SK-N-SH (cell line): ENCODE measurements at regions not wholly inside any gene's neighbourhood (a gene's known extent, or its start where the extent isn't known, plus 50 kb on each side); places are given as distances from the start of the nearest gene placed in this dataset.

Experiments
- CTCF ChIA-PET: fragments of 300-600, 350-600 bp; formaldehyde crosslinking; extraction: SDS; loops from one replicate; lab custom pipeline; 2021; lab: Yijun Ruan, JAX
- POLR2A ChIA-PET: fragments of 350-600 bp; sonication (Branson Sonifier 250); formaldehyde crosslinking; extraction: SDS; loops from one replicate; lab custom pipeline; 2020; ENCODE audit warnings: antibody characterized with exemption, inconsistent platforms; lab: Yijun Ruan, JAX
- DNase-seq: peaks from one replicate; pipeline ENCODE4 v3.0.0; 2012
- H2AFZ ChIP-seq: fragments of 200-600 bp; sonication (generic); 2 replicates; pipeline ENCODE4 v1.8.1; 2016; ENCODE audit warnings: antibody characterized with exemption, mild to moderate bottlenecking, low read depth
- H3F3A ChIP-seq: fragments of 200-600 bp; sonication (generic); replicated peaks from 2 replicates; pipeline ENCODE3; 2016; ENCODE audit warnings: antibody characterized with exemption, mild to moderate bottlenecking; ENCODE audit not compliant: insufficient read depth
- H3K27ac ChIP-seq, 2 experiments: fragments of 200-500 bp in 1 of 2; fragments of 200-600 bp in 1 of 2; sonication (Bioruptor generic) in 1 of 2; sonication (generic), shearing (Covaris generic) in 1 of 2; 2 replicates each; pipeline versions ENCODE4 v1.5.1 to v1.6.1; 2014 to 2016; ENCODE audit warnings: low read depth in 2 of 2, inconsistent platforms in 1 of 2, low read length in 1 of 2, mild to moderate bottlenecking in 1 of 2, mixed read lengths in 1 of 2
- H3K27me3 ChIP-seq: fragments of 200-600 bp; sonication (generic), shearing (Covaris generic); 2 replicates; pipeline ENCODE4 v1.6.1; 2016; ENCODE audit warnings: mixed run types; ENCODE audit not compliant: insufficient read depth
- H3K36me3 ChIP-seq, 2 experiments: fragments of 200-500 bp in 1 of 2; fragments of 200-600 bp in 1 of 2; sonication (Bioruptor generic) in 1 of 2; sonication (generic) in 1 of 2; replicated peaks in 1 of 2; 2 replicates each; pipeline versions ENCODE3 to v1.5.1; 2014 to 2016; ENCODE audit warnings: low read length in 1 of 2, mild to moderate bottlenecking in 1 of 2; ENCODE audit not compliant: insufficient read depth in 2 of 2, control insufficient read depth in 1 of 2
- H3K4me1 ChIP-seq, 2 experiments: fragments of 200-500 bp in 1 of 2; fragments of 200-600 bp in 1 of 2; sonication (Bioruptor generic) in 1 of 2; sonication (generic), shearing (Covaris generic) in 1 of 2; 2 replicates each; pipeline versions ENCODE4 v1.5.1 to v1.6.1; 2014 to 2016; ENCODE audit warnings: low read depth in 1 of 2, low read length in 1 of 2, mixed run types in 1 of 2; ENCODE audit not compliant: insufficient read depth in 2 of 2, control insufficient read depth in 1 of 2
- H3K4me2 ChIP-seq: fragments of 200-600 bp; sonication (generic), shearing (Covaris generic); 2 replicates; pipeline ENCODE4 v1.6.1; 2017; ENCODE audit warnings: mixed run types
- H3K4me3 ChIP-seq, 2 experiments: fragments of 200-500 bp in 1 of 2; fragments of 200-600 bp in 1 of 2; sonication (Bioruptor generic) in 1 of 2; sonication (generic), shearing (Covaris generic) in 1 of 2; 2 replicates each; pipeline versions ENCODE4 v1.5.1 to v1.8.1; 2014 to 2016; ENCODE audit warnings: low read depth in 2 of 2, inconsistent platforms in 1 of 2, low read length in 1 of 2, mild to moderate bottlenecking in 1 of 2, mixed read lengths in 1 of 2, moderate library complexity in 1 of 2
- H3K79me2 ChIP-seq: fragments of 200-600 bp; sonication (generic); 2 replicates; pipeline ENCODE4 v1.8.1; 2017; ENCODE audit warnings: mild to moderate bottlenecking; ENCODE audit not compliant: insufficient read depth
- H3K9ac ChIP-seq: fragments of 200-600 bp; sonication (generic); 2 replicates; pipeline ENCODE4 v1.6.1; 2017; ENCODE audit warnings: mixed run types
- H3K9me2 ChIP-seq: fragments of 200-600 bp; sonication (generic); 2 replicates; pipeline ENCODE4 v1.6.1; 2017; ENCODE audit warnings: mixed run types
- H3K9me3 ChIP-seq: fragments of 200-600 bp; sonication (generic); 2 replicates; pipeline ENCODE4 v1.6.1; 2017; ENCODE audit warnings: mixed run types, mild to moderate bottlenecking, moderate library complexity
- H4K20me1 ChIP-seq: fragments of 200-600 bp; sonication (generic); 2 replicates; pipeline ENCODE4 v1.6.1; 2017; ENCODE audit warnings: mild to moderate bottlenecking, mixed run types; ENCODE audit not compliant: insufficient read depth
- CHD2 ChIP-seq: fragments of 150-350 bp; IDR thresholded peaks from 2 replicates; pipeline ENCODE4 v1.6.1; 2018; ENCODE audit warnings: low read length; ENCODE audit not compliant: partially characterized antibody
- EZH2phosphoT487 ChIP-seq: fragments of 200-600 bp; sonication (generic); IDR thresholded peaks from 2 replicates; pipeline ENCODE4 v1.6.1; 2017; ENCODE audit warnings: low read depth, mixed run types, mild to moderate bottlenecking, antibody characterized with exemption, moderate library complexity, borderline replicate concordance
- FOXJ3 ChIP-seq: sonication (generic); formaldehyde crosslinking; IDR thresholded peaks from 2 replicates; pipeline ENCODE4 v1.5.1; 2020; ENCODE audit warnings: mild to moderate bottlenecking, missing genetic modification reagents
- FOXM1 ChIP-seq: IDR thresholded peaks from 2 replicates; pipeline ENCODE4 v1.4.0; 2012; ENCODE audit warnings: low read depth, mild to moderate bottlenecking
- GABPA ChIP-seq: IDR thresholded peaks from 2 replicates; pipeline ENCODE4 v1.4.0; 2012; ENCODE audit warnings: low read depth, mild to moderate bottlenecking
- GATA2 ChIP-seq: sonication (generic); formaldehyde crosslinking; IDR thresholded peaks from 2 replicates; pipeline ENCODE4 v1.5.0; 2020; ENCODE audit warnings: mild to moderate bottlenecking, missing genetic modification reagents
- JUND ChIP-seq: IDR thresholded peaks from 2 replicates; pipeline ENCODE4 v1.4.0; 2012
- MEF2A ChIP-seq: IDR thresholded peaks from 2 replicates; pipeline ENCODE4 v1.4.0; 2012; ENCODE audit warnings: low read depth, borderline replicate concordance
- PBX3 ChIP-seq: IDR thresholded peaks from 2 replicates; pipeline ENCODE4; 2012
- POLR2AphosphoS5 ChIP-seq: IDR thresholded peaks from 2 replicates; pipeline ENCODE4 v1.6.1; 2012; ENCODE audit warnings: low read depth, low read length
- RAD21 ChIP-seq: IDR thresholded peaks from 2 replicates; pipeline ENCODE4 v1.6.1; 2012; ENCODE audit warnings: mild to moderate bottlenecking, low read length
- RFX5 ChIP-seq: IDR thresholded peaks from 2 replicates; pipeline ENCODE4 v1.6.1; 2012; ENCODE audit warnings: mild to moderate bottlenecking, improper control_type of control experiment, low read length
- RXRA ChIP-seq: IDR thresholded peaks from 2 replicates; pipeline ENCODE4 v1.4.0; 2012; ENCODE audit warnings: low read depth, mild to moderate bottlenecking, borderline replicate concordance
- SMC3 ChIP-seq: IDR thresholded peaks from 2 replicates; pipeline ENCODE4 v1.6.1; 2012; ENCODE audit warnings: low read depth, low read length, improper control_type of control experiment
- TAF1 ChIP-seq: IDR thresholded peaks from 2 replicates; pipeline ENCODE4 v1.6.1; 2012; ENCODE audit warnings: low read depth, mild to moderate bottlenecking, low read length, moderate library complexity, borderline replicate concordance
- TCF12 ChIP-seq: IDR thresholded peaks from 2 replicates; pipeline ENCODE4 v1.4.0; 2012
- WGBS: methylation state at CpG from one replicate; pipeline ENCODE4 v1.1.6; 2017; ENCODE audit warnings: low lambda C conversion rate; 5-methylcytosine and 5-hydroxymethylcytosine counted together
- TF ChIP-seq, protein P1 (sequence below): IDR thresholded peaks from 2 replicates; pipeline ENCODE4 v1.4.0; 2012; ENCODE audit warnings: low read depth
- TF ChIP-seq, protein P2 (sequence below): IDR thresholded peaks from 2 replicates; pipeline ENCODE4 v1.4.0; 2012; ENCODE audit warnings: low read depth, borderline replicate concordance
- TF ChIP-seq, protein P3 (sequence below): fragments of 200-600 bp; sonication (generic); IDR thresholded peaks from 2 replicates; pipeline ENCODE4 v1.6.1; 2017; ENCODE audit warnings: antibody characterized with exemption, mild to moderate bottlenecking, moderate library complexity
- TF ChIP-seq, protein P4 (sequence below): IDR thresholded peaks from 2 replicates; pipeline ENCODE4 v1.6.1; 2012; ENCODE audit warnings: mild to moderate bottlenecking, low read depth, low read length, moderate library complexity

DNA sequence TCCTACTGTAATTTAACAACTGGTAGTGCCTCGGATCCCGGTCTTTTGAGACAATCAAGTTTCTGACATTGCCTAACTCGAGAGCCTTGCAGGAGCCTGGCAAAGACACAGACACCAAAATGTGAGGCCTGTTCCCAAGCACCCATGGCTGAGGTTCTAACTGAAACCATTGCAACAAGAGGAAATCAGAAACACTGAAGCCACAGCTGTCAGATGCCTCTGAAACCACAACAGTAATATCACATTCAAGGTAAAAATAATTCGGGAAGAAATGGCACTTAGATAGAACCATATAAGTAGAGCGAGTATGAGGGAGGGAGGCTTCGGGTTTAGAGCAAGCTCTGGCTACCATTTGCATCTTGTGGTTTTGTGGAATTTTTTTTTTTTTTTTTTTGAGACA is 285.9 kb downstream of the FBXO15 start:
- Histone ChIP-seq H3K4me2 (no peak overlapping the region), H2AFZ (no peak overlapping the region), H3K36me3 (no peaks in the 10 kb centered on the region), H3K27me3 (peaks cover 38% of the 10 kb centered on the region), H3K4me3 (no peak overlapping the region), H3F3A (no peaks in the 10 kb centered on the region), H3K4me1 (no peaks in the 10 kb centered on the region), H3K27ac (no peak overlapping the region), H3K9me2 (no peaks in the 10 kb centered on the region), H3K79me2 (no peaks in the 10 kb centered on the region), H3K9me3 (no peaks in the 10 kb centered on the region), H4K20me1 (no peaks in the 10 kb centered on the region), H3K9ac (no peak overlapping the region)
- ChIA-PET CTCF (no interaction called here), POLR2A (no interaction called here)
- DNase-seq = no peak
- TF ChIP-seq MEF2A (no peak), FOXM1 (no peak), GATA2 (CRISPR knock-in tag) (no peak), FOXJ3 (no peak), GABPA (no peak)
- TF ChIP-seq, protein P1, sequence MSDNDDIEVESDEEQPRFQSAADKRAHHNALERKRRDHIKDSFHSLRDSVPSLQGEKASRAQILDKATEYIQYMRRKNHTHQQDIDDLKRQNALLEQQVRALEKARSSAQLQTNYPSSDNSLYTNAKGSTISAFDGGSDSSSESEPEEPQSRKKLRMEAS = no peak
- 4% methylated on average over 6 of the region's 6 CpGs for WGBS

- under 1% methylated on average over 9 of the region's 9 CpGs for WGBS
- H2AFZ ChIP-seq = no peak overlapping the region
- no peak overlapping the region for H3K27ac ChIP-seq
- H3K4me1 ChIP-seq = no peaks in the 10 kb centered on the region
- CTCF ChIA-PET = interaction anchor here (0.7 kb wide), 1 partner anchor 17 kb away, joined by 3 read pairs; no protein-coding TSS in a partner anchor
- peak overlapping the region; percentile 39; the same call in 1 of the 2 replicates for H3K4me2 ChIP-seq
- POLR2A ChIA-PET = no interaction called here
- H3K4me3 ChIP-seq = no peak overlapping the region; a peak in 1 of 4 replicates
- H3K9ac ChIP-seq = no peak overlapping the region
- H4K20me1 ChIP-seq = no peaks in the 10 kb centered on the region
- no peak for DNase-seq
- TF ChIP-seq SMC3 (no peak), POLR2AphosphoS5 (no peak), TCF12 (no peak), TAF1 (no peak), JUND (no peak), RFX5 (no peak), RXRA (no peak), EZH2phosphoT487 (no peak), CHD2 (no peak), RAD21 (no peak), PBX3 (no peak), MEF2A (no peak)
- TF ChIP-seq, protein P2, sequence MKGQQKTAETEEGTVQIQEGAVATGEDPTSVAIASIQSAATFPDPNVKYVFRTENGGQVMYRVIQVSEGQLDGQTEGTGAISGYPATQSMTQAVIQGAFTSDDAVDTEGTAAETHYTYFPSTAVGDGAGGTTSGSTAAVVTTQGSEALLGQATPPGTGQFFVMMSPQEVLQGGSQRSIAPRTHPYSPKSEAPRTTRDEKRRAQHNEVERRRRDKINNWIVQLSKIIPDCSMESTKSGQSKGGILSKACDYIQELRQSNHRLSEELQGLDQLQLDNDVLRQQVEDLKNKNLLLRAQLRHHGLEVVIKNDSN = no peak
- TF ChIP-seq, protein P3, sequence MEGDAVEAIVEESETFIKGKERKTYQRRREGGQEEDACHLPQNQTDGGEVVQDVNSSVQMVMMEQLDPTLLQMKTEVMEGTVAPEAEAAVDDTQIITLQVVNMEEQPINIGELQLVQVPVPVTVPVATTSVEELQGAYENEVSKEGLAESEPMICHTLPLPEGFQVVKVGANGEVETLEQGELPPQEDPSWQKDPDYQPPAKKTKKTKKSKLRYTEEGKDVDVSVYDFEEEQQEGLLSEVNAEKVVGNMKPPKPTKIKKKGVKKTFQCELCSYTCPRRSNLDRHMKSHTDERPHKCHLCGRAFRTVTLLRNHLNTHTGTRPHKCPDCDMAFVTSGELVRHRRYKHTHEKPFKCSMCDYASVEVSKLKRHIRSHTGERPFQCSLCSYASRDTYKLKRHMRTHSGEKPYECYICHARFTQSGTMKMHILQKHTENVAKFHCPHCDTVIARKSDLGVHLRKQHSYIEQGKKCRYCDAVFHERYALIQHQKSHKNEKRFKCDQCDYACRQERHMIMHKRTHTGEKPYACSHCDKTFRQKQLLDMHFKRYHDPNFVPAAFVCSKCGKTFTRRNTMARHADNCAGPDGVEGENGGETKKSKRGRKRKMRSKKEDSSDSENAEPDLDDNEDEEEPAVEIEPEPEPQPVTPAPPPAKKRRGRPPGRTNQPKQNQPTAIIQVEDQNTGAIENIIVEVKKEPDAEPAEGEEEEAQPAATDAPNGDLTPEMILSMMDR = no peak
- TF ChIP-seq, protein P1 = no peak
- TF ChIP-seq, protein P4, sequence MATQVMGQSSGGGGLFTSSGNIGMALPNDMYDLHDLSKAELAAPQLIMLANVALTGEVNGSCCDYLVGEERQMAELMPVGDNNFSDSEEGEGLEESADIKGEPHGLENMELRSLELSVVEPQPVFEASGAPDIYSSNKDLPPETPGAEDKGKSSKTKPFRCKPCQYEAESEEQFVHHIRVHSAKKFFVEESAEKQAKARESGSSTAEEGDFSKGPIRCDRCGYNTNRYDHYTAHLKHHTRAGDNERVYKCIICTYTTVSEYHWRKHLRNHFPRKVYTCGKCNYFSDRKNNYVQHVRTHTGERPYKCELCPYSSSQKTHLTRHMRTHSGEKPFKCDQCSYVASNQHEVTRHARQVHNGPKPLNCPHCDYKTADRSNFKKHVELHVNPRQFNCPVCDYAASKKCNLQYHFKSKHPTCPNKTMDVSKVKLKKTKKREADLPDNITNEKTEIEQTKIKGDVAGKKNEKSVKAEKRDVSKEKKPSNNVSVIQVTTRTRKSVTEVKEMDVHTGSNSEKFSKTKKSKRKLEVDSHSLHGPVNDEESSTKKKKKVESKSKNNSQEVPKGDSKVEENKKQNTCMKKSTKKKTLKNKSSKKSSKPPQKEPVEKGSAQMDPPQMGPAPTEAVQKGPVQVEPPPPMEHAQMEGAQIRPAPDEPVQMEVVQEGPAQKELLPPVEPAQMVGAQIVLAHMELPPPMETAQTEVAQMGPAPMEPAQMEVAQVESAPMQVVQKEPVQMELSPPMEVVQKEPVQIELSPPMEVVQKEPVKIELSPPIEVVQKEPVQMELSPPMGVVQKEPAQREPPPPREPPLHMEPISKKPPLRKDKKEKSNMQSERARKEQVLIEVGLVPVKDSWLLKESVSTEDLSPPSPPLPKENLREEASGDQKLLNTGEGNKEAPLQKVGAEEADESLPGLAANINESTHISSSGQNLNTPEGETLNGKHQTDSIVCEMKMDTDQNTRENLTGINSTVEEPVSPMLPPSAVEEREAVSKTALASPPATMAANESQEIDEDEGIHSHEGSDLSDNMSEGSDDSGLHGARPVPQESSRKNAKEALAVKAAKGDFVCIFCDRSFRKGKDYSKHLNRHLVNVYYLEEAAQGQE = no peak
- H3K79me2 ChIP-seq = no peaks in the 10 kb centered on the region
- no peaks in the 10 kb centered on the region for H3K36me3 ChIP-seq
- H3K27me3 ChIP-seq = peaks cover 31% of the 10 kb centered on the region
- no peaks in the 10 kb centered on the region for H3K9me3 ChIP-seq
- no peaks in the 10 kb centered on the region for H3F3A ChIP-seq
- H3K9me2 ChIP-seq = no peaks in the 10 kb centered on the region
Measured at GRCh38 chr18:73859837-73860397, 287.7 kb downstream of the FBXO15 start.
